ENCODE measurements at regions not wholly inside any gene's neighbourhood (a gene's known extent, or its start where the extent isn't known, plus 50 kb on each side); places are given as distances from the start of the nearest gene placed in this dataset.

DNA sequence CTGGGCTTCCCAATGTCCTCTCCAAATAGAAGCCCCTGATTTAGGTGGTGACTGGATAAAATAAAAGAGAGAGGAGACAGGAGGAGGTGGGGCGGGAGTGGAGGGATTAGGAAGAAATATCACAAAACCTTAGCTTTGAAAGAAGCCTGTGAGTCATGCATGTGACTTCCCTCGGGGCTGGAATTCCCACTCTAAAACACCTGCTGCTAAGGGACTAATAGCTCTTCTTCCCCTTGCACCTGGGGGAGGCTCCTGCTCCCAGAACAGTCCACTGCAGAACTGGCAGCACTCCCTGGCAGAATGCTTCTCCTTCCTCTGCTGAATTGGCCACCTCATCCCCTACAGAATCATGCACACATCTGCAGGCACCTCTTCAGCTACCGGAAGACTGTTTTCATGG is 207.2 kb downstream of the ATG4C start:
- peaks cover 51% of the 10 kb centered on the region for H3K4me1 ChIP-seq (ENCODE audit: low read length)
- H3K4me3 ChIP-seq (ENCODE audit: low read length), result peak overlapping the region; percentile 57
- peak overlapping the region; percentile 91 for H3K4me2 ChIP-seq (ENCODE audit: low read length)
- no peaks in the 10 kb centered on the region for H3K36me3 ChIP-seq (replicated peaks; ENCODE audit: low read depth, low read length)
- peak overlapping the region; percentile 66 for H3K9ac ChIP-seq (ENCODE audit: low read length)
- H3K9me3 ChIP-seq (ENCODE audit: insufficient read depth, low read length), result no peaks in the 10 kb centered on the region
- H3K27me3 ChIP-seq (ENCODE audit: low read depth, low read length), result no peaks in the 10 kb centered on the region
- no peaks in the 10 kb centered on the region for H3K79me2 ChIP-seq (ENCODE audit: low read length)
- no peaks in the 10 kb centered on the region for H4K20me1 ChIP-seq (ENCODE audit: insufficient read depth, low read length)
- no peak for TF ChIP-seq EZH2phosphoT487 (IDR thresholded peaks at IDR 0.05; ENCODE audit: low read depth)
- TF ChIP-seq, protein P1, sequence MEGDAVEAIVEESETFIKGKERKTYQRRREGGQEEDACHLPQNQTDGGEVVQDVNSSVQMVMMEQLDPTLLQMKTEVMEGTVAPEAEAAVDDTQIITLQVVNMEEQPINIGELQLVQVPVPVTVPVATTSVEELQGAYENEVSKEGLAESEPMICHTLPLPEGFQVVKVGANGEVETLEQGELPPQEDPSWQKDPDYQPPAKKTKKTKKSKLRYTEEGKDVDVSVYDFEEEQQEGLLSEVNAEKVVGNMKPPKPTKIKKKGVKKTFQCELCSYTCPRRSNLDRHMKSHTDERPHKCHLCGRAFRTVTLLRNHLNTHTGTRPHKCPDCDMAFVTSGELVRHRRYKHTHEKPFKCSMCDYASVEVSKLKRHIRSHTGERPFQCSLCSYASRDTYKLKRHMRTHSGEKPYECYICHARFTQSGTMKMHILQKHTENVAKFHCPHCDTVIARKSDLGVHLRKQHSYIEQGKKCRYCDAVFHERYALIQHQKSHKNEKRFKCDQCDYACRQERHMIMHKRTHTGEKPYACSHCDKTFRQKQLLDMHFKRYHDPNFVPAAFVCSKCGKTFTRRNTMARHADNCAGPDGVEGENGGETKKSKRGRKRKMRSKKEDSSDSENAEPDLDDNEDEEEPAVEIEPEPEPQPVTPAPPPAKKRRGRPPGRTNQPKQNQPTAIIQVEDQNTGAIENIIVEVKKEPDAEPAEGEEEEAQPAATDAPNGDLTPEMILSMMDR (IDR thresholded peaks at IDR 0.05; ENCODE audit: low read depth, low read length), result no peak
- peak overlapping the region; percentile 52 for H2AFZ ChIP-seq (ENCODE audit: low read depth, low read length)
- H3K27ac ChIP-seq (ENCODE audit: low read length), result peak overlapping the region; percentile 100

DNA sequence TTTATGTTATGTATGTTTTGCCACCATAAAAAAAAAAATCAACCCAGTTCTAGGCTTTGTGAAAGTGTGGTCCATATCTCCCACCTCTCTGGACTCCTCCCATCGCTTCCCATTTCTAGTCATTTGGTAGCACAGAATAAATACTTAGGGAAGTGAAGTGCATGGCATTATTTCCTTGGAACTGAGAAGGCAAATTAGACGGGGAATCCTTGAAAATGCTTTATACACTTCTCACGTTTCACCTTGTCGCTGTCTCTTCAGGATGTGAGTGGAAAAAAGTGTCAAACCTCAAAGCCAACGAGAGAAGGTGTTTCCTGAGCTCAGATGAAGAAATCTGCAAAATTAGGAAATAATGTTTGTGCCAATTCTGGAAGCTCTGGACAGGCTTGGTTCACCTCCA is 209.9 kb downstream of the ATG4C start:
- H3K27me3 ChIP-seq (ENCODE audit: low read depth, low read length), result no peaks in the 10 kb centered on the region
- no peaks in the 10 kb centered on the region for H3K36me3 ChIP-seq (replicated peaks; ENCODE audit: low read depth, low read length)
- no peak overlapping the region for H3K9ac ChIP-seq (ENCODE audit: low read length)
- H3K27ac ChIP-seq (ENCODE audit: low read length), result no peak overlapping the region
- H4K20me1 ChIP-seq (ENCODE audit: insufficient read depth, low read length), result no peaks in the 10 kb centered on the region
- no peak for TF ChIP-seq EZH2phosphoT487 (IDR thresholded peaks at IDR 0.05; ENCODE audit: low read depth)
- TF ChIP-seq, protein P1 (IDR thresholded peaks at IDR 0.05; ENCODE audit: low read depth, low read length), result no peak
- no peaks in the 10 kb centered on the region for H3K9me3 ChIP-seq (ENCODE audit: insufficient read depth, low read length)
- no peak overlapping the region for H3K4me3 ChIP-seq (ENCODE audit: low read length)
- H3K79me2 ChIP-seq (ENCODE audit: low read length), result no peaks in the 10 kb centered on the region
- H3K4me1 ChIP-seq (ENCODE audit: low read length), result peaks cover 43% of the 10 kb centered on the region
- no peak overlapping the region for H3K4me2 ChIP-seq (ENCODE audit: low read length)
- H2AFZ ChIP-seq (ENCODE audit: low read depth, low read length), result no peak overlapping the region

DNA sequence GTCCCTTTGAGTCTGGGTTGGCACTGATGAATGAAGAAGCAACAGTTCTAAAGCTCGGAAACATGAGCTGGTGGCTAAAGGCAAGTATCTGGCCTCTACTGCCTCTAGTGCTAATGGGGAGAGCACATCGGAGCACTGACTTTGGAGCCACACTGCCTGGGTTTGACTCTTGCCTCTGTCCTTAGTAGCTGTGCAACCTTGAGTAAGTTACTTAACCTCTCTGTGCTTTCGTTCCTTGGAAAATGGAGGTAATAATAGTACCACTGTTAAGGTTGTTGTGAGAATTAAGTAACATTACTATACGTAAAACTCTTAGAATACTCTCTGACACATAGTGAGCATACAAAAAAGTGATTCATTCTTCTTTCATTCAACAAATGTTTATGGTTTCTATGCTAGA is 211.2 kb downstream of the ATG4C start:
- H3K4me3 ChIP-seq (ENCODE audit: low read length), result no peak overlapping the region
- no peak overlapping the region for H3K9ac ChIP-seq (ENCODE audit: low read length)
- no peaks in the 10 kb centered on the region for H3K36me3 ChIP-seq (replicated peaks; ENCODE audit: low read depth, low read length)
- H3K4me1 ChIP-seq (ENCODE audit: low read length), result peaks cover 30% of the 10 kb centered on the region
- H3K9me3 ChIP-seq (ENCODE audit: insufficient read depth, low read length), result no peaks in the 10 kb centered on the region
- no peak overlapping the region for H3K4me2 ChIP-seq (ENCODE audit: low read length)
- no peaks in the 10 kb centered on the region for H4K20me1 ChIP-seq (ENCODE audit: insufficient read depth, low read length)
- no peaks in the 10 kb centered on the region for H3K27me3 ChIP-seq (ENCODE audit: low read depth, low read length)
- TF ChIP-seq EZH2phosphoT487 (IDR thresholded peaks at IDR 0.05; ENCODE audit: low read depth), result no peak
- TF ChIP-seq, protein P1 (IDR thresholded peaks at IDR 0.05; ENCODE audit: low read depth, low read length), result no peak
- H3K79me2 ChIP-seq (ENCODE audit: low read length), result no peaks in the 10 kb centered on the region
- no peak overlapping the region for H2AFZ ChIP-seq (ENCODE audit: low read depth, low read length)
- H3K27ac ChIP-seq (ENCODE audit: low read length), result no peak overlapping the region

DNA sequence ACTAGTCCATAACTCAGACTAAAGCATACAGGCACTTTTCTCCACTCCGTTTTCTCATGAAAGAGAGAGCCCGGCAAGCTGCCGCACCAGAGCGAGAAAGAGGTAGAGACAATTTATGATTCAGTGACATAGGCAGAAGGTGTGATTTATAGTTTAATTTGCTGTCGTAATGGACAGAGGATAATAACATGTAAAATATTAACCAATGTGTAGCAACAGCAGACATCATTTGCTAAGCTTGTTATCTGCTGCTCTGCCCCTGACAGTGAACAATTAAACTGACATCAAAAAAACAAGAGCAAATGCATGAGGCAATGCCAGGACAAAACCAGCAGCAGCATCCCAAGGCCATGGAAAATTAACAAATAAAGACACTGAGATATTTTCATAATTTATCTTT is 214.0 kb downstream of the ATG4C start:
- Histone ChIP-seq H3K4me2 (ENCODE audit: low read length) (no peak overlapping the region), H3K79me2 (ENCODE audit: low read length) (no peaks in the 10 kb centered on the region), H3K27ac (ENCODE audit: low read length) (no peak overlapping the region), H4K20me1 (ENCODE audit: insufficient read depth, low read length) (no peaks in the 10 kb centered on the region), H2AFZ (ENCODE audit: low read depth, low read length) (no peak overlapping the region), H3K36me3 (replicated peaks; ENCODE audit: low read depth, low read length) (no peaks in the 10 kb centered on the region), H3K4me1 (ENCODE audit: low read length) (peaks cover 7% of the 10 kb centered on the region), H3K9ac (ENCODE audit: low read length) (no peak overlapping the region), H3K27me3 (ENCODE audit: low read depth, low read length) (no peaks in the 10 kb centered on the region), H3K4me3 (ENCODE audit: low read length) (no peak overlapping the region), H3K9me3 (ENCODE audit: insufficient read depth, low read length) (no peaks in the 10 kb centered on the region)
- TF ChIP-seq EZH2phosphoT487 (IDR thresholded peaks at IDR 0.05; ENCODE audit: low read depth), result no peak
- TF ChIP-seq, protein P1 (IDR thresholded peaks at IDR 0.05; ENCODE audit: low read depth, low read length), result no peak
